Astrocyte (in vitro differentiated cells and primary cell): ENCODE measurements at regions not wholly inside any gene's neighbourhood (a gene's known extent, or its start where the extent isn't known, plus 50 kb on each side); places are given as distances from the start of the nearest gene placed in this dataset.
"Not testable (repeated sequence)": the region's sequence is repeated elsewhere in the genome, so short reads cannot be mapped to it uniquely, and the experiment has no call there.

Source experiments
- DNase-seq: peaks from one replicate; pipeline ENCODE4 v3.0.0-alpha.2; 2010; ENCODE audit warnings: low read depth
- FAIRE-seq: peaks from 2 replicates; lab custom pipeline; 2011; peaks lifted over from hg19 to GRCh38; lab: Jason Lieb, UNC
- H2AFZ ChIP-seq: 2 replicates; pipeline ENCODE4 v1.6.0; 2012; ENCODE audit warnings: low read depth, low read length, inconsistent platforms
- H3K27ac ChIP-seq: 2 replicates; pipeline ENCODE4 v1.5.1; 2011; ENCODE audit warnings: low read depth, low read length, inconsistent platforms
- H3K27me3 ChIP-seq: 2 replicates; pipeline ENCODE4 v1.6.0; 2011; ENCODE audit warnings: low read length, inconsistent platforms; ENCODE audit not compliant: insufficient read depth
- H3K36me3 ChIP-seq: 2 replicates; pipeline ENCODE4 v1.5.1; 2011; ENCODE audit warnings: low read length, inconsistent platforms; ENCODE audit not compliant: insufficient read depth
- H3K4me1 ChIP-seq: 2 replicates; pipeline ENCODE4 v1.5.1; 2011; ENCODE audit warnings: low read length, inconsistent platforms; ENCODE audit not compliant: insufficient read depth
- H3K4me2 ChIP-seq: 2 replicates; pipeline ENCODE4 v1.6.0; 2012; ENCODE audit warnings: low read length, inconsistent platforms
- H3K4me3 ChIP-seq: 2 replicates; pipeline ENCODE4 v1.5.1; 2011; ENCODE audit warnings: low read depth, mild to moderate bottlenecking, low read length, inconsistent platforms; ENCODE audit not compliant: insufficient read depth
- H3K79me2 ChIP-seq: 2 replicates; pipeline ENCODE4 v1.6.0; 2012; ENCODE audit warnings: mild to moderate bottlenecking, low read length, inconsistent platforms; ENCODE audit not compliant: insufficient read depth
- H3K9ac ChIP-seq: 2 replicates; pipeline ENCODE4 v1.6.0; 2012; ENCODE audit warnings: mild to moderate bottlenecking, low read length, inconsistent platforms
- H3K9me3 ChIP-seq: 2 replicates; pipeline ENCODE4 v1.5.1; 2012; ENCODE audit warnings: low read depth, mild to moderate bottlenecking, low read length, inconsistent platforms; ENCODE audit not compliant: insufficient read depth
- H4K20me1 ChIP-seq: 2 replicates; pipeline ENCODE4 v1.6.0; 2012; ENCODE audit warnings: low read length, inconsistent platforms; ENCODE audit not compliant: insufficient read depth
- H3K27ac Mint-ChIP-seq: one replicate; pipeline ENCODE4 v1.8.0; 2021; ENCODE audit warnings: mild to moderate bottlenecking, mixed read lengths; ENCODE audit not compliant: unreplicated experiment
- H3K27me3 Mint-ChIP-seq: one replicate; pipeline ENCODE4 v1.8.0; 2021; ENCODE audit warnings: low read depth, mixed read lengths; ENCODE audit not compliant: unreplicated experiment
- H3K36me3 Mint-ChIP-seq: one replicate; pipeline ENCODE4 v1.8.0; 2021; ENCODE audit warnings: low read depth, mixed read lengths; ENCODE audit not compliant: unreplicated experiment
- H3K4me1 Mint-ChIP-seq: one replicate; pipeline ENCODE4 v1.8.0; 2021; ENCODE audit warnings: low read depth, mixed read lengths; ENCODE audit not compliant: unreplicated experiment
- H3K4me3 Mint-ChIP-seq: one replicate; pipeline ENCODE4 v1.8.0; 2021; ENCODE audit warnings: mild to moderate bottlenecking, moderate library complexity, mixed read lengths; ENCODE audit not compliant: unreplicated experiment
- H3K9me3 Mint-ChIP-seq: one replicate; pipeline ENCODE4 v1.8.0; 2021; ENCODE audit warnings: mild to moderate bottlenecking, mixed read lengths; ENCODE audit not compliant: unreplicated experiment
- EZH2 ChIP-seq: IDR thresholded peaks from 2 replicates; pipeline ENCODE4 v1.6.1; 2012; ENCODE audit warnings: mild to moderate bottlenecking, low read length, inconsistent platforms; ENCODE audit not compliant: insufficient read depth
- TF ChIP-seq, protein P1 (sequence below): IDR thresholded peaks from 2 replicates; pipeline ENCODE4 v1.5.1; 2011; ENCODE audit warnings: low read depth, mild to moderate bottlenecking, inconsistent platforms, low read length, moderate library complexity; ENCODE audit not compliant: insufficient read depth

DNA sequence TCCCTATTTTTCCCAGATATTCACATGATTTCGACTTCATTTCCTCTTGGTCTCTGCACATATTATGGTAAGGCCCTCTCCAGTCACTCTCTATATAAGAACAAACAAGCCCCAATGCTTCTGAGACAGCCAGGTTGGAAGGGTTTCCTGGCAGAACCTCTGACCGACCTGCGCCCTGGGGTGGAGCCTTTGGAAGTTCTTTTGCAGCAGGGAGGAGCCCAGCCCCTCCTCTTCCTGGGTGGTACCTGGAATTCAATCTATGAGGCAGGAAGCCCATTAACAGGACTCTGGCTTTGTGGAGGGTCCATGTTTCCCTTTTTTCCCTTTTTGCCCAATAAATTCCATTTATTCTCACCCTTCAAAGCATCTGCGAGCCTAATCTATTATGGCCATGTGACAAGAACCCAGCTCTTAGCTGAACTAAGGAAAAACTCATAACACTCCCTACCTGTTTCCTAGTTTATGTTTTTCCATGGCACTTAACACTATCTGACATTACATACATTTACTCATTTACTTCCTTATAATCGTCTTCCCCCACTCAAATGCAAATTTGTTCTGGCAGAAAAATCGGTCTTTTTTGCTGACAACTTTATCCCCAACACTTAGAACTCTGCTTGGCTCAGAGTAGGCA lies 92.5 kb upstream of the FRMD4A start:
- no peak overlapping the region for H3K27ac Mint-ChIP-seq
- no peaks in the 10 kb centered on the region for H3K79me2 ChIP-seq
- H2AFZ ChIP-seq: no peak overlapping the region
- FAIRE-seq (no peak), DNase-seq (no peak)
- H3K27me3 Mint-ChIP-seq: no peaks in the 10 kb centered on the region
- no peak overlapping the region for H3K4me3 Mint-ChIP-seq
- H3K9me3 Mint-ChIP-seq: peaks cover 2% of the 10 kb centered on the region
- no peaks in the 10 kb centered on the region for H4K20me1 ChIP-seq
- no peaks in the 10 kb centered on the region for H3K36me3 ChIP-seq
- no peak overlapping the region for H3K27ac ChIP-seq
- no peak overlapping the region for H3K9ac ChIP-seq
- TF ChIP-seq, protein P1, sequence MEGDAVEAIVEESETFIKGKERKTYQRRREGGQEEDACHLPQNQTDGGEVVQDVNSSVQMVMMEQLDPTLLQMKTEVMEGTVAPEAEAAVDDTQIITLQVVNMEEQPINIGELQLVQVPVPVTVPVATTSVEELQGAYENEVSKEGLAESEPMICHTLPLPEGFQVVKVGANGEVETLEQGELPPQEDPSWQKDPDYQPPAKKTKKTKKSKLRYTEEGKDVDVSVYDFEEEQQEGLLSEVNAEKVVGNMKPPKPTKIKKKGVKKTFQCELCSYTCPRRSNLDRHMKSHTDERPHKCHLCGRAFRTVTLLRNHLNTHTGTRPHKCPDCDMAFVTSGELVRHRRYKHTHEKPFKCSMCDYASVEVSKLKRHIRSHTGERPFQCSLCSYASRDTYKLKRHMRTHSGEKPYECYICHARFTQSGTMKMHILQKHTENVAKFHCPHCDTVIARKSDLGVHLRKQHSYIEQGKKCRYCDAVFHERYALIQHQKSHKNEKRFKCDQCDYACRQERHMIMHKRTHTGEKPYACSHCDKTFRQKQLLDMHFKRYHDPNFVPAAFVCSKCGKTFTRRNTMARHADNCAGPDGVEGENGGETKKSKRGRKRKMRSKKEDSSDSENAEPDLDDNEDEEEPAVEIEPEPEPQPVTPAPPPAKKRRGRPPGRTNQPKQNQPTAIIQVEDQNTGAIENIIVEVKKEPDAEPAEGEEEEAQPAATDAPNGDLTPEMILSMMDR: no peak
- no peak for TF ChIP-seq EZH2
- H3K27me3 ChIP-seq: no peaks in the 10 kb centered on the region
- no peak overlapping the region for H3K4me2 ChIP-seq
- no peaks in the 10 kb centered on the region for H3K4me1 ChIP-seq
- H3K4me1 Mint-ChIP-seq: peaks cover 13% of the 10 kb centered on the region
- H3K4me3 ChIP-seq: no peak overlapping the region
- H3K36me3 Mint-ChIP-seq: no peaks in the 10 kb centered on the region
- H3K9me3 ChIP-seq: no peaks in the 10 kb centered on the region

DNA sequence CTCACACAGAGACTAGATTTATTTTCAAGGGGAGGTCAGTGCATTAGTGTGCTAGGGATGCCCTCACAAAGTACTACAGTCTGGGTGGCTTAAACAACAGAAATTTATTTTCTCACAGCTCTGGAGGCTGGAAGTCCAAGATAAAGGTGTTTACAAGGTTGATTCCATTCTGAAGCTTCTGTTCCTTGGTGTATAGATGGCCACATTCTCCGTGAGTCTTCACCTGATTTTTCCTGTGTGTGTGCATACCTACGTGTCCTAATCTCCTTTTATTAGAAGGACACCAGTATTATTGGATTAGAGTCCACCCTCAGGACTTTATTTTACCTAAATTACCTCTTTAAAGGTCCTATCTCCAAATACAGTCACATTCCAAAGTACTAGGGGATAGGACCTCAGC lies 91.7 kb upstream of the FRMD4A start:
- H2AFZ ChIP-seq: no peak overlapping the region
- DNase-seq: no peak
- H3K36me3 Mint-ChIP-seq: no peaks in the 10 kb centered on the region
- no peak overlapping the region for H3K27ac ChIP-seq
- no peaks in the 10 kb centered on the region for H3K27me3 Mint-ChIP-seq
- H3K4me3 Mint-ChIP-seq: no peak overlapping the region
- no peaks in the 10 kb centered on the region for H3K36me3 ChIP-seq
- H3K4me3 ChIP-seq: no peak overlapping the region
- H3K9me3 ChIP-seq: no peaks in the 10 kb centered on the region
- H3K4me1 ChIP-seq: no peaks in the 10 kb centered on the region
- H3K27me3 ChIP-seq: no peaks in the 10 kb centered on the region
- no peaks in the 10 kb centered on the region for H3K79me2 ChIP-seq
- H3K9ac ChIP-seq: no peak overlapping the region
- TF ChIP-seq, protein P1: no peak
- TF ChIP-seq EZH2: no peak
- FAIRE-seq: no peak
- H3K4me1 Mint-ChIP-seq: peaks cover 13% of the 10 kb centered on the region
- H3K4me2 ChIP-seq: no peak overlapping the region
- no peaks in the 10 kb centered on the region for H4K20me1 ChIP-seq
- H3K9me3 Mint-ChIP-seq: peaks cover 2% of the 10 kb centered on the region
- no peak overlapping the region for H3K27ac Mint-ChIP-seq

DNA sequence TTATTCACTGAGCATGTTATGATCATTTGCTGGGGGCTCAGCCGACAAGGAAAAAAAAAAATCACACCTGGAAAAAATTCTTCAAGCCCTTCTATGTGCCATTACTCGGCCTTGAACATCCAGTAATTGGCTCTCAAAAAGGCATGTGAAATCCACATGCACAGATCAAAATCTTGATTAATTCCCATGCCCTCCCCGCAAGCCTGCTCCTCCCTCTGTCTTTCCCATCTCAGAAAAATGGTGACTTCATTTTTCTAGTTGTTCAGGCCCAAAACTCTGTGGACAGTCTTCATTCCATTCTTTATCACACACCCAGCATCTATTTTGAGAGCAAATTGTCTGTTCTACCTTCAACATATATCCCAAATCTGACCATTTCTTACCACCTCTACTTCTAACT lies 91.2 kb upstream of the FRMD4A start:
- TF ChIP-seq, protein P1: no peak
- no peak for TF ChIP-seq EZH2
- H3K79me2 ChIP-seq: no peaks in the 10 kb centered on the region
- Mint-ChIP-seq H3K4me1 (peaks cover 15% of the 10 kb centered on the region), H3K27ac (no peak overlapping the region), H3K4me3 (no peak overlapping the region), H3K27me3 (no peaks in the 10 kb centered on the region), H3K36me3 (no peaks in the 10 kb centered on the region), H3K9me3 (peaks cover 2% of the 10 kb centered on the region)
- no peak overlapping the region for H3K9ac ChIP-seq
- no peaks in the 10 kb centered on the region for H3K36me3 ChIP-seq
- no peak overlapping the region for H3K4me3 ChIP-seq
- no peak overlapping the region for H2AFZ ChIP-seq
- no peak overlapping the region for H3K4me2 ChIP-seq
- no peak overlapping the region for H3K27ac ChIP-seq
- H3K9me3 ChIP-seq: no peaks in the 10 kb centered on the region
- H4K20me1 ChIP-seq: no peaks in the 10 kb centered on the region
- no peaks in the 10 kb centered on the region for H3K4me1 ChIP-seq
- no peak for DNase-seq
- H3K27me3 ChIP-seq: no peaks in the 10 kb centered on the region
- no peak for FAIRE-seq

DNA sequence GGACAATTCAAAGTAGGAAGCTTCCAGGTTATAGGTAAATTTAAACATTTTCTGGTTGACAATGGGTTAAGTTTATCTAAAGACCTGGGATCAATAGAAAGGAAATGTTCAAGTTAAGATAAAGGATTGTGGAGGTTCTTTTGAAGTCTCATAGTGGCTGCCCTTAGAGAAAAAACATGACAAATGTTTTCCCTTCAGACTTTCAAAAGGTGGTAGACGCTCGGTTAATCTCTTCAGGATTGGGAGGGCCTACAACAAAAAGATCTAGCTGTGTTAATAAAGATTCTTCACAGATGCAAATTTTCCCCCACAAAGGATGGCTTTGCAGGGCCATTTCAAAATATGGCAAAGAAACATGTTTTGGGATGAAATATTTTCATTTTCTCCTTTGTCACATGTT lies 86.6 kb upstream of the FRMD4A start:
- not testable (repeated sequence) for H3K27ac ChIP-seq, FAIRE-seq, H2AFZ ChIP-seq, H3K4me3 ChIP-seq, H3K9me3 Mint-ChIP-seq, H3K4me2 ChIP-seq, H3K27me3 ChIP-seq, H3K4me3 Mint-ChIP-seq, H3K79me2 ChIP-seq, H3K27me3 Mint-ChIP-seq, H3K9ac ChIP-seq, H3K36me3 Mint-ChIP-seq, H3K9me3 ChIP-seq, H4K20me1 ChIP-seq, H3K36me3 ChIP-seq, DNase-seq
- H3K4me1 ChIP-seq: peaks cover 17% of the 10 kb centered on the region
- H3K27ac Mint-ChIP-seq: peak overlapping the region; percentile 44
- H3K4me1 Mint-ChIP-seq: peaks cover 33% of the 10 kb centered on the region
